ENCODE measurements at regions not wholly inside any gene's neighbourhood (a gene's known extent, or its start where the extent isn't known, plus 50 kb on each side); places are given as distances from the start of the nearest gene placed in this dataset.
"Not testable (repeated sequence)": the region's sequence is repeated elsewhere in the genome, so short reads cannot be mapped to it uniquely, and the experiment has no call there.

GRCh38 chr7:81478664-81479063 lies 291.2 kb downstream of the HGF start:
- no peak for DNase-seq (ENCODE audit: low read depth)

GRCh38 chr7:81478201-81478600 lies 291.6 kb downstream of the HGF start:
- not testable (repeated sequence) for DNase-seq (ENCODE audit: low read depth)

- DNase-seq (ENCODE audit: low read depth): no peak
Observed at GRCh38 chr7:81473236-81473635, 296.6 kb downstream of the HGF start.

- DNase-seq (ENCODE audit: low read depth): no peak
Observed at GRCh38 chr7:81470724-81471379, 299.0 kb downstream of the HGF start.

GRCh38 chr7:81469869-81470723 lies 299.8 kb downstream of the HGF start:
- DNase-seq (ENCODE audit: low read depth): peak; percentile 57

- DNase-seq (ENCODE audit: low read depth): no peak
Observed at GRCh38 chr7:81469153-81469868, 300.5 kb downstream of the HGF start.

GRCh38 chr7:81468526-81468925 lies 301.3 kb downstream of the HGF start:
- no peak for DNase-seq (ENCODE audit: low read depth)

- no peak for DNase-seq (ENCODE audit: low read depth)
Observed at GRCh38 chr7:81467964-81468363, 301.9 kb downstream of the HGF start.

- peak; percentile 8 for DNase-seq (ENCODE audit: low read depth)
Observed at GRCh38 chr7:81462672-81463071, 307.2 kb downstream of the HGF start.

GRCh38 chr7:81460250-81461045 lies 309.4 kb downstream of the HGF start:
- no peak for DNase-seq (ENCODE audit: low read depth)

GRCh38 chr7:81459485-81459884 lies 310.4 kb downstream of the HGF start:
- DNase-seq (ENCODE audit: low read depth): no peak

GRCh38 chr7:81457852-81458522 lies 311.9 kb downstream of the HGF start:
- no peak for DNase-seq (ENCODE audit: low read depth)

GRCh38 chr7:81453770-81454169 lies 316.1 kb downstream of the HGF start:
- DNase-seq (ENCODE audit: low read depth): not testable (repeated sequence)

GRCh38 chr7:81449105-81449504 lies 320.7 kb downstream of the HGF start:
- no peak for DNase-seq (ENCODE audit: low read depth)

- DNase-seq (ENCODE audit: low read depth): peak; percentile 43
Observed at GRCh38 chr7:81447351-81447952, 322.4 kb downstream of the HGF start.

GRCh38 chr7:81446212-81446611 lies 323.6 kb downstream of the HGF start:
- no peak for DNase-seq (ENCODE audit: low read depth)

- DNase-seq (ENCODE audit: low read depth): no peak
Observed at GRCh38 chr7:81445462-81445861, 324.4 kb downstream of the HGF start.

GRCh38 chr7:81441750-81442149 lies 328.1 kb downstream of the HGF start:
- no peak for DNase-seq (ENCODE audit: low read depth)

GRCh38 chr7:81439591-81439990 lies 330.3 kb downstream of the HGF start:
- DNase-seq (ENCODE audit: low read depth): no peak

GRCh38 chr7:81437160-81437559 lies 332.7 kb downstream of the HGF start:
- DNase-seq (ENCODE audit: low read depth): not testable (repeated sequence)
